Left renal pelvis (tissue), 4 donors: ENCODE measurements at regions not wholly inside any gene's neighbourhood (a gene's known extent, or its start where the extent isn't known, plus 50 kb on each side); places are given as distances from the start of the nearest gene placed in this dataset.

Source experiments
- DNase-seq, 4 donors: peaks; one replicate each; pipeline ENCODE4 v3.0.0-alpha.2; 2013; ENCODE audit warnings: low read depth in 4 of 4, low spot score in 3 of 4

DNA sequence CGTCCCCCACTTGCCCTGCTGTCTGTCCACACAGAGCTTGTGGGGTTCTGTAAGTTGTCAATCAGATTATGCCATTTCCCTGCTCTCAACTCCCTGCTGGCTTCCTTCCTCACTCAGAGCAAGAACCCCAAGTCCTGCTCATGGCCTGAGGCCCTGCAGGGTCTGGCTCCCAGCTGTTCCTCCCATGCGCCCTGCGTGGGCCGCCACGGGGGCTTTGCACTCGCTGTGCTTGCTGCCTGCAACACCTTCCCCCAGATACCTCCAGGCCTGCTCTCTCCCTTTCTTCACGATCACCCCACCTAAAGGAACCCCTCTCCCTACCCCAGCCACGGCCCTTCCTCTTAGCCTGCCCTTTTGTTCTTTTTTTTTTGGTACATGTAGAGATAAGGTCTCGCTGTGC, 234.6 kb downstream of the AACS start:
- no peak for DNase-seq

DNA sequence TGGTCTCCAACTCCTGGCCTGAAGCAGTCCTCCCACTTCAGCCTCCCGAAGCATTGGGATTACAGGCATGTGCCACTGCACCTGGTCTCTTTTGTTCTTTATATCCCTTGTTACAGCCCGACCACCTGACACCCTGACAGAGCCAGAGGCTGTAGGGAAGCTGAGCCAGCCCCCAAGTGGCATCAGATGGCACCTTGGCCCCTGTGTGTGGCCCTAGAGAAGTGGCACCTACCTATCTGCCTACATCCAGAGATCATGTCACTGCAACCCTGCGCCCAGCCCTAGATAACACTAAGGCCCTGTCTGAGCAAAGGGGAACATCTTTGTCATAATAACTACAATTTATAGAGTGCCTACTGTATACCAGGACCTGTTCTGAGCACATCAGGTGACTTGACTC, 235.0 kb downstream of the AACS start:
- no peak for DNase-seq

DNA sequence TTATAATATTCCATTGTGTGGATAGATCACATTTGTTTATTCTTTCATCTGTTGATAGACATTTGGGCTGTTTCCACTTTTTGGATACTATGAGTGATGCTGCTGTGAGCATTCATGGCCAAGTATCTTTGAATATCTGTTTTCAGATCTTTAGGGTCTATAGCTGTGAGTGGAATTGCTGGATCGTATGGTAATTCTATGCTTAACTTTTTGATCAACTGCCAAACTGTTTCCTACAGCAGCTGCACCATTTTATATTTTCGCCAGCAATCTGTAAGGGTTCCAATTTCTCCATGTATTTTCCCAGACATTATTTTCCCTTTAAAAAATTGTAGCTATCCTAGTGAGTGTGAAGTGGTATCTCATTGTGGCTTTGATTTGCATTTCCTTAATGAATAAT, 238.1 kb downstream of the AACS start:
- no peak for DNase-seq

DNA sequence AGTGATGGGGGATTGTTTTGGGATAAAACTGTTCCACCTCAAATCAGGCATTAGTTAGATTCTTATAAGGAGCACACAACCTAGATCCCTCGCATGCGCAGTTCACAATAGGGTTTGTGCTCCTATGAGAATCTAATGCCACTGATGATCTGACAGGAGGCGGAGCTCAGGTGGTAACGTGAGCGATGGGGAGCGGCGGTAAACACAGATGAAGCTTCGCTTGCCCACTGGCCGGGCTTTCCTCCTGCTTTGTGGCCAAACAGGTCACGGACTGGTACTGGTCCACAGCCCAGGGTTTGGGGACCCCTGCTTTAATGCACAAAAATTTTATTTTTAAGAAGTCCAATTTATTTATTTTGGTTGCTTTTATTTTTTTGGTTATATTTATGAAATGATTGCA, 238.8 kb downstream of the AACS start:
- DNase-seq = no peak

DNA sequence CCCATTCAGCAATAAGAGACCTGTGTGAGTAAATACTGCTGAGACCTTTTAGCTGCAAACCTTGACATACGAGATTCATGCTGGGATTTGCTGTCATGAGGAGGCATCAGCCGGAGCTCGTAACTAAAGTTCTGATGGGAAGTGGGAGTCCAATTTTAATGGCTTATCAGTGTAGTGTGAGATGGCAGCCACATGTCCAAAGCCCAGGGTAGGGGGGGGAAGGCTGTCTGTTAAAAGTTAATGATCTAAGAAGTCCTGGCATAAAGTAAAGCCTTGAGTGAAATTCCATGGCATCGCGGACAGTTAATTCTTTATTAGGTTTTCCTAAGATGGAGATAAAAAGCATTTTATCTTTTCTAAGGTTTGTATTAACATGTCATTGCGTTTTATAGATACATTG, 240.0 kb downstream of the AACS start:
- peak in 3 of 4 donors; percentile 5 to 40 (median 16) for DNase-seq

DNA sequence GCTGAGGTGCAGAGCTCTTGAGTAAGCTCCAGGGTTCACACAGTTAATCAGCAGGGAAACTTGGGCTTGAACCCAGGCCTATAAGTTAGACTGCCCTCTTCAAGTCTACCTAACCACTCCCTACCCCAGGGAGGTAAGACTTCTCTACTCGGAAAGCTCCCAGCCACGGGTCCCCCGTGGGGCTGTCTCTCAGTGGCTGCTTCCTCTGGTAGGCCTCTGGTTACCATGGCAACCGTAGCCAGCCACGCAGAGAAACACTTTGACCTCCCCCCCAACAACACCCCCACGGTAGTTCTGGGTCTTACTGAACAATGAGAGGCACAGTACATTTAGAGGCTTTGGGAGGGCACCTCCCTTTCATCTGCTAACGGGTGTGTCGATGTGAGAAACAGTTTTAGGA, 245.2 kb downstream of the AACS start:
- no peak for DNase-seq

DNA sequence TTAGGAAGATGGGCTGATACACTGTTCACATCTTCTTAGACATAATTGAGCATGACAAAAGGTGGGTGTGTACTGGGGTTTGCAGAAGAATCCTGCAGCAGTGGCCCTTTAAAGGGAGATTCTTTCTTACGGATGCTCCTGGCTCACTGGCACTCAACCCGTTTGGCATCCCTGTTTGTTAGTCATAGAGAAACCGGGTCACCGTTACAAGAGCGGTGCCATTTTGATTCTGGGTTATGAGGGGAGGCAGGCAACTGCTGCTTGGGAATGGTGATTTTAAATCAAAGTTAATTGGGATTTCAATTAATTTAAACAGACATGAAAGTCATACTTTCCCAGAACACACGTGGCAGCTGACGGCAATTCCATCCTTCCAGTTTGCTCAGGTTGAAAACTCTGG, 245.8 kb downstream of the AACS start:
- no peak for DNase-seq

DNA sequence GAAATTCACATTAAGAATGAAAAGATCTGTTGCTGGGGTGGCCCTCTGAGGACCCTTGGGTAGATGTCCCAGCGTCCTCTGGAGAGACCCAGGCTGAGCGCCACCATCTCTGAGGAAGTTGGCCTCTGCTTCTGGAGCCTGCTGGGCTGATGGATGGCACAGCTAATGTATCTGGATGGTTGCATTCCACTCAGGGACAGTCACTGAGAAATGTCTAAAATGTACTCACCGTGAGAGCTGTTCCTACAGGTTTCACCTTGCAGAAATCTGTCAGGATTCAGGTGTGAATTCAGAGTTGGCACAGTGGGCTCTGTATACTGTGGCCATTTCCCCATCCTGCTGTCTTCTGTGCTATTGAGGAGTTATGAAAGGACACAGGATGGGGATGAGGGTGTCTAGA, 247.2 kb downstream of the AACS start:
- no peak for DNase-seq

DNA sequence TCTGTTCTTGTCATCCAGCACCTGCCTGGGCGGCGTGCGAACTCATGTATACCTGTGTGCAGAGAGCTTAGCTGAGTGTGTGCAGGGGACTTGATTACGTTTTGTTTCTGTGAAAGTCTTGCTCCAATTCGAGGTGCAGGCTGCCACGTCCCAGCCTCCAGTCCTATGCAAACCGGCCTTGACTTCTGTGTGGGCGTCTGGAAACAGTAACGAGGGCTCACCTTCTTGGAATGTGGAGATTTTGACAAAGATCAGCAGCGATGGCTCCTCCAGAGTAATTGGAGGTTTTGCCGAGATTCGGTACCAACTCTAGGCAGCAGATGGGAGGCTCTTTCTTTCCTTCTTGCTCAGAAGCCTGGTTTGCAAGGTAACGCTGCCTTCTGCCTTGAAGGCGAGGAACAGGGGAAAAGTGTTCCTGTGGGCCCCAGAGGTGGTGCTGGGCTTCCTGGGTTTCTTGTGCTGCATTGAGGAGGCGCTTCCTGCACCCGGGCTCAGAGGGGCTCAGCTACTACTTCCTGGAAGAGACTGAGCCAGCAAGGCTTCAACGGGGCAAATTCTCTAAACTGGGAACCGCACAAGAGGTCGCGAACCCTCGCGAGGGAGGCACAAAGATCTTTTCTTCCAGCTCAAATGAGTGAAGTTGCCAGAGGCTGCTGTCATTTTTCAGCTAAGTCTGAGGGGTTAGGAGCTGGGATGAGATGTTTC, 249.0 kb downstream of the AACS start:
- no peak for DNase-seq

DNA sequence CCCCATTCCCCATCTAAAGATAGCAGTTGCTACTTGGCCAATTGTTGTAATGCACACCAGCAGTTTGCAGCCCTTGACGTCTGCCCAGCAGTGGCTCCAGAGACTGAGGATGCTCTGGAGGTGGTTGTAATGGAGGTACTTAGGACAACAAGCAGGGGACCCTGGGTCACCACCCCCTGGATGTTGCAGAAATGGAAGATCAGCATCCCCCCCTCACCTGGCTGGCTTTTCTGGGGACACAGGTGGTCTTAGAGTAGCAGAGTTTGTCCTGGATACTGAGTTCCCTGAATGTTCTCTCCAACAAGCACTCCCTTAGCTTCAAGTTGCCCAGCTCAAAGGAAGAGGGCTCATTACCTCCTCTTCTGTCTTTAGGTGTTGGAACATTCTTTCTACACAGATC, 250.5 kb downstream of the AACS start:
- DNase-seq = no peak

DNA sequence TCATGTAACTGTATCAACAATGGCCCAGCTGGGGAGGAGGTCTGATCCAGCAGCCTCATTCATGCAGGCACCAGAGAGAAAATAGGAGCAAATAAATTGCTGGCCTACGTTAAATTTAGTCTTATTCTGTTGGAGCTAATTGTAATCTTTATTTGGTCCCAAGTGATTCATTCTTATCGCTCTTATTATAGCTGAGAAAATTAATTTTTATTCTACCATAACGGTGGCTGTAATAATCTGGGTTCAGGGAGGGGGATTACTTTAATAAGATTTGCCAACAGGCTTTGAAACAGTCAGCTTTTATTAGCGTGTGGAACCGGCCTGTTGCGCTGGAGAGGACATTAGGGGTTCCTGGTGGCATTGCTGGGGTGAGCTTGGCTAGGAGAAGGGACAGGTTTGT, 254.9 kb downstream of the AACS start:
- no peak for DNase-seq

DNA sequence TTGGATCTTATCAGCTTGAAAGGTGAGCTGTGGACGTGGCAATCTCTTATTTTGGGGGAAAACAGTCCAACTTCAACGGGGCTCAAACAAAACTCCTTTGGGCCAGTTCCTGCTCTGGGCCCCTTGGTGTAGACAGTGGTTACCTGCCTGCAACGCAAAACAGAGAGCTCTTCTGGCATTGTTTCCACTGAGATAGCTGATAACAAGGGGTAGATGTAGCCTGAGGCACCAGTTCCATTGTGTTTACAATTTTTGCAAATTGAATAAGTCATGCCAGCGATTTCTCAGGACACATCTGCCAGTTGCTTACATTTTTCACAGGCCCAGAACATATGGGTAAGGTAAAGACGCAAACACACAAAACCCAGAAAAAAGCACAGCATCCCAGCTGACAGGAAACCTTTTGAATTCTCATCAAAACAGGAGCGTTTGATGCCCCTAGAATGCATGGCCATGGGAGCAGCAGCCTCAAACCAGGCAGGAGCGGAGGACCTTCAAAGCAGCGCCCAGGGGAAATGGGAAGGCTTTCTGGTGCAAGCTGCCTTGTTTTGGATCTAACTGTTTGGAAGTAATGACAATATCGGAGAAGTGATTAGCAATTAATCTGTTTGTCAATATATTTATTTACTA, 259.7 kb downstream of the AACS start:
- no peak for DNase-seq

DNA sequence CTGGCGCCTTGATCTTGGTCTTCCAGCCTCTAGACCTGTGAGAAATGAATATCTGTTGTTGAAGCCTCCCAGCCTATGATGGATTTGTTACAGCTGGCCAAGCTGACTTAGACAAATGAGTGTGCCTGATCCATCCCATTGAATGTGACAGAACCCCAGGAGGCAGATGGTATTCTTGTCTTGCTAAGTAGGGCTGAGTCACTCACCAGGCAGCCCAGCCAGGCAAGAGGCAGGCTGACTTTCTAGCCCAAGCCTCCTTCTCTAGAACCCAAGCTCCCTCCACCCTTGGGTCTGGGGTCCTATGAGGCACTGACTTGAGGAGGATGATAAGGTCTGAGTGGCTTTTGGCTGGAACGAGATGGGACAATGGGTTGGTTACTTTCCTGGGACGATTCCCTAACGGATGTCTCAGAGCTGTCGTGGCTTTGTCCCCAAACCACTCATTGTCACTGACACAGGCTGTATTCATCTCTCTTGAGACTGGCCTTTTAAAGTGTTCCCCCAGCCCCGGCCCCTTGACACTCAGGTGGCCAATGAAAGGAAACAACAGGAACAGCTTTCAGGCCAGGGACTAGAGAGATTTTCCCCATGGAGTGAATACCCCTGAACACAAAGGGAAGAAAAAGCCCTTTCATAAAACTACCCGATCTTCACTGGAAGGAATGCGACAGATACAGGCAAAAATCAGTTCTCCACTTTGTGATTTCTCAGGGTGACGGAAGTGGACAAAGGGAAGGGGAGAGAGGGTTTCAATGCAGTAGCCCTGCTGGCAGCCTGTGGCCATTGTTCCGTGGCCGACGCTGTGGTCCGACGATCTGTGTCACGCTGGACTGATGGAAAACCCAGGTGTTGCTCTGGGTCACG, 264.2 kb downstream of the AACS start:
- no peak for DNase-seq

GRCh38 chr12:125330645-125331341, 265.6 kb downstream of the AACS start:
- peak in 3 of 4 donors; percentile 20 to 27 (median 24) for DNase-seq

GRCh38 chr12:125331342-125332052, 266.3 kb downstream of the AACS start:
- DNase-seq = no peak

DNA sequence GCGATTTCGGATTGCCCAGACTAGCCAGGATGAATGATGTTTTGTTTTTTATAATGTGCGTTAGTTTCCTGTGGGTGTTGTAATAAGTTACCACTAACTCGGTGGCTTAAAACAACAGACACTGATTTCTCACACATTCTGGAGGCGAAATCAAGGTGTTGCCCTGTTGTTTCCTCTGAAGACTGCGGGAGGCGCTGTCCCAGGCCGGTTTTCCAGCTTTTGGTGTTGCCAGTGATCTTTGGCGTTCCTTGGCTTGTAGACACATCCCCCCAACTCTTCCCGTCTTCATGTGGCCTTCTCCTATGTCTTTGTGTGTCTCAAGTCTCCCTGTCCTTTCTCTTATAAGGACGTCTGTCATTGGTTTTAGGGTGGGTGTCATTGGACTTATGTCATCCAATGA, 267.7 kb downstream of the AACS start:
- DNase-seq = no peak

GRCh38 chr12:125336246-125336645, 271.0 kb downstream of the AACS start:
- DNase-seq = no peak

DNA sequence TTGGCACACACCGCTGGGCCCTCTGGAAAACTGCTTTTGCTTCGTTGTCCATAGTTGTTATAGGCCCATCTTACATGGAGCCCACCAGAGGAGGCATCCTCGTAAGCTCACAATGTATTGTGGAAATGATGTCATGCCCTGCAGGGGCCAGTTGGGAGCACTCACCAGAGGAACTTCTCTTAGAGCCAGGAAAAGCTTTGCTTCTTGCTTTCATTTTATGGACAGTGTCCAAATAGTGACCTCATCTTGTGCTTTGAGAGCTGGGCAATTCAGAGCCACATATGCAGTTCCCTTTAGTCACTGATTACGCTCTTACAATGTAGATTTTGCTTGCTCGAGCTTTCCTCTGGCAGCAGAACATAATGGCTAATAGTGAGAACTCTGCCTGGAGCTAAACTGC, 275.6 kb downstream of the AACS start:
- peak in 2 of 4 donors; percentile 32 to 36 for DNase-seq

- DNase-seq = no peak
Observed at GRCh38 chr12:125341422-125341821, 276.2 kb downstream of the AACS start.

- no peak for DNase-seq
Observed at GRCh38 chr12:125343649-125344048, 278.4 kb downstream of the AACS start.
